Skeletal muscle satellite cell (primary cell): ENCODE measurements at regions not wholly inside any gene's neighbourhood (a gene's known extent, or its start where the extent isn't known, plus 50 kb on each side); places are given as distances from the start of the nearest gene placed in this dataset.

Experiments
- H3K27me3 ChIP-seq: 2 replicates; pipeline ENCODE4 v1.7.0; 2013; ENCODE audit warnings: low read length; ENCODE audit not compliant: control insufficient read depth, insufficient read depth
- H3K36me3 ChIP-seq: 2 replicates; pipeline ENCODE4 v1.7.0; 2013; ENCODE audit warnings: mild to moderate bottlenecking, control low read depth, low read length; ENCODE audit not compliant: insufficient read depth
- H3K4me1 ChIP-seq: 2 replicates; pipeline ENCODE4 v1.7.0; 2013; ENCODE audit warnings: low read length; ENCODE audit not compliant: control insufficient read depth, insufficient read depth
- H3K4me2 ChIP-seq: 2 replicates; pipeline ENCODE4 v1.7.0; 2013; ENCODE audit warnings: mild to moderate bottlenecking, low read length
- H3K4me3 ChIP-seq: 2 replicates; pipeline ENCODE4 v1.7.0; 2013; ENCODE audit warnings: low read length
- H3K9ac ChIP-seq: 2 replicates; pipeline ENCODE4 v1.7.0; 2013; ENCODE audit warnings: mild to moderate bottlenecking, low read depth, low read length, moderate library complexity
- H3K9me3 ChIP-seq: replicated peaks from 2 replicates; pipeline ENCODE4 v1.7.0; 2013; ENCODE audit warnings: mild to moderate bottlenecking, control low read depth, low read length

DNA sequence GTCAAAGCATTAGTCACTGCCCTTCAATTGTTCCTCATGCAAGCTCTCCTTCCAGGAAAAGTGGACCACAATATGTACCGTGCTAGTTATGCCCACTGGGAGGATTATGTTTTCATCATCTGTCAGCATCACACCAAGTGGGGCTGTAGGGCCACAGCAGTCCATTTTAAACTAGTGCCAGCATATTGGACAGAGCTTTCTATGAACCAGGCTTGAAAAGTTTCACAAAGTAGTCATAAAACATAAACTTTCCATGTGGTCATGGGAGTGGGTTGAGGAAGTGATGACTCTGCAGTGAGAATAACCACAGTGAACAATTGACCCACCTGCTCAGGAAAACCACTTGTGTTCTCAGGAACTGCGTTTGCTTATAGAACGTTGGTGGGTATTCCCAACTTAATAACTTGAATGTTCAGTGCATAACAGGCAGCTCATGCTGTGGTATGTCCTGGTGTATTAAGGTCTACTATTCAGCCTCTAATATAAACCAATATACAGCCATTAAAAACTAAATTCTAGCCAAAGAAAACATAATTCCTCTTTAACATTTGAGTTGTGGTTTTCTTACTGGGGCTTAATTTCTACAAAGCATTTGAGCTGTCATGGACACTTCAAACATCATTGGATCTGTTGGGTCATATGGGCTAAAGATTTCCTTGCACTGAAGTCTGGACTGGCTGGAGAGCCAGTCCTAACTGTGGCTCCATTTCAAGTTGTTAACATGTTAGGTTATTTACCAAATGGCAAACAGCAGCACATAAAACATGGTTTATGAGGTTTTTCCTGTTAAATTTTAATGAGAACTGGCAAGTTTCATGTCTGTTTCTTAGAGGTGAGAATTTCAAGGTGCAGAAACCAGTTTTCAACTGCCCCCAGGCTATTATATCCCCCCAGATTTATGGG, 274.1 kb downstream of the OTOL1 start:
- no peak overlapping the region for H3K4me3 ChIP-seq
- no peaks in the 10 kb centered on the region for H3K36me3 ChIP-seq
- no peaks in the 10 kb centered on the region for H3K4me1 ChIP-seq
- no peaks in the 10 kb centered on the region for H3K9me3 ChIP-seq
- H3K4me2 ChIP-seq: no peak overlapping the region
- H3K27me3 ChIP-seq: no peaks in the 10 kb centered on the region
- H3K9ac ChIP-seq: no peak overlapping the region

- Histone ChIP-seq H3K36me3 (no peaks in the 10 kb centered on the region), H3K4me1 (no peaks in the 10 kb centered on the region), H3K27me3 (no peaks in the 10 kb centered on the region), H3K4me2 (no peak overlapping the region), H3K4me3 (no peak overlapping the region), H3K9ac (no peak overlapping the region), H3K9me3 (no peaks in the 10 kb centered on the region)
Measured at GRCh38 chr3:161781381-161781780, 284.8 kb downstream of the OTOL1 start.

DNA sequence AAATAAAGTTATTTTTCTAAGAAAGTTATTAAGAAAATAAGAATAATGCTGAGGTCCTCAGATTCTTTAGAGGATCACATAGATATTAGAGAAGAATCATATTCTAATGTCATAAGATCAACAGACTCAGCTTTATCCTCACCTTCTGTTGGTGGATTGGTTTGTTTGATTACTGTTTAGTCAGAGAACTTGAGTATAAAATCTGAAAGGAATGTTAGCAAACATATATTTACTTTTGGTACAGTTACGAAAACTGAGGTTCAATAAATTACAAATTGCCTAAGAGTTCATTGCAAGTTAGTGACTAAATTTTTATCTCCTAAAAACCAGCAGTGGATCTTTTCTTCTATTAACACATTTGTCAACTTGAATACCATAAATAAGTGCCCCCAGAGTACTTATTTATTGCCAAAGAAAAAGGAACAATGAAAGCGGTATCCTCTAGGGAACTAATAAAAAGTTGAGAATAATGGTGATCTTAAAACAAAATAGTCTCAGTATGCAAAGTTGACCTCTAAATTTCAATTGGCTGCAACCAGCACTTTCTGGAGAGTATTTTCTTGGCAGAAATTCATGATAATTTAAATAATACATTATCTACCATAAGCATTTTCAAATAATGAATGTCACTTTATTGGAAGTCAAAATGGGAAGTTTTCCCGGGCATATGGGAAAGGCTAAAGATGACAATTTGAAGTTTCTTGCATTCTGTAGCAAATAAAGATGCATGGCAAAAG, 296.8 kb downstream of the OTOL1 start:
- Histone ChIP-seq H3K27me3 (no peaks in the 10 kb centered on the region), H3K9ac (no peak overlapping the region), H3K36me3 (no peaks in the 10 kb centered on the region), H3K4me2 (no peak overlapping the region), H3K9me3 (no peaks in the 10 kb centered on the region), H3K4me3 (no peak overlapping the region), H3K4me1 (no peaks in the 10 kb centered on the region)

- H3K27me3 ChIP-seq: no peaks in the 10 kb centered on the region
- no peak overlapping the region for H3K4me3 ChIP-seq
- H3K4me2 ChIP-seq: no peak overlapping the region
Measured at GRCh38 chr3:161794551-161794950, 297.9 kb downstream of the OTOL1 start.

GRCh38 chr3:161796312-161796711, 299.7 kb downstream of the OTOL1 start:
- no peaks in the 10 kb centered on the region for H3K27me3 ChIP-seq
- no peak overlapping the region for H3K4me3 ChIP-seq
- no peaks in the 10 kb centered on the region for H3K4me1 ChIP-seq
- H3K9me3 ChIP-seq: no peaks in the 10 kb centered on the region
- no peak overlapping the region for H3K9ac ChIP-seq
- H3K36me3 ChIP-seq: no peaks in the 10 kb centered on the region
- H3K4me2 ChIP-seq: no peak overlapping the region

More at GRCh38 chr3:161794551-161794950, 297.9 kb downstream of the OTOL1 start:
- Histone ChIP-seq H3K4me1 (no peaks in the 10 kb centered on the region), H3K9ac (no peak overlapping the region), H3K36me3 (no peaks in the 10 kb centered on the region), H3K9me3 (no peaks in the 10 kb centered on the region)

DNA sequence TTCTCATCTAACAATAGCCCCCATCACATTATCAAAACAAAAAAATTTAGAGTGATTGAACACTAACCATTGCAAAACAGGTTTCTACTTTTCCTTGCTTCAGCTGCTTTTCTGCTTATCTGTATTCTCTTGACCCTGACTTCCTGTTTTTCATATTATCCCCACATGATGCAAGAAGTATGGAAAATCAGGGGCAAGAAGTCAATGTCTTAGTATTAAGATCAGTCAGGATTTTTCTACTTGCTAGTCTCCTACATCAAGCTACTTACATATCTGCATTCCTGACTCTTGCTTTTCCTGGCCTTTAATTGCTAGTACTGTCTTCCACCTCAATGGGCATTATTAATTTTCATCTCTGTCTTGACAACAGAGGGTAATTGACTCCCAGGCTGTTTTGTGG, 300.2 kb downstream of the OTOL1 start:
- H3K9me3 ChIP-seq: no peaks in the 10 kb centered on the region
- H3K4me1 ChIP-seq: no peaks in the 10 kb centered on the region
- no peak overlapping the region for H3K9ac ChIP-seq
- no peak overlapping the region for H3K4me2 ChIP-seq
- no peaks in the 10 kb centered on the region for H3K36me3 ChIP-seq
- H3K4me3 ChIP-seq: no peak overlapping the region
- H3K27me3 ChIP-seq: no peaks in the 10 kb centered on the region

DNA sequence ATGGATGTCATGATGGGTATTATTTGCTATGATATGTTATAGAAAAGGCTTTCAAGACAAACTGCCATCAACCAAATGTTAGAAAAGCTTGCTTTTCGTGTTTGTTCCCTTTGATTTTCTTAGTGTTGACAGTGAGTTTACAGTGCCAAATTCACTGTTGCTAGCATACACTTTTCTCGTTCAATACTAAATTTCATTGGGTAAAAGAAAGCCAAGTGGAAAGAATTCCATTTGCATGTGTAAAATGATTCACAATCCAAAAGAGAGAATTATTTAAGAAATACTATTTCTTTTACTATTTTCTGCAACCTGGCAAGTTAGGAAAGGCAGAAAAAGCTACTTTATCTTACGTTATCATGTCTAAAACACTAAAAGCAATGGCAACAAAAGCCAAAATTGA, 301.4 kb downstream of the OTOL1 start:
- Histone ChIP-seq H3K4me3 (no peak overlapping the region), H3K4me2 (no peak overlapping the region), H3K27me3 (no peaks in the 10 kb centered on the region), H3K9me3 (no peaks in the 10 kb centered on the region), H3K4me1 (no peaks in the 10 kb centered on the region), H3K36me3 (no peaks in the 10 kb centered on the region), H3K9ac (no peak overlapping the region)

DNA sequence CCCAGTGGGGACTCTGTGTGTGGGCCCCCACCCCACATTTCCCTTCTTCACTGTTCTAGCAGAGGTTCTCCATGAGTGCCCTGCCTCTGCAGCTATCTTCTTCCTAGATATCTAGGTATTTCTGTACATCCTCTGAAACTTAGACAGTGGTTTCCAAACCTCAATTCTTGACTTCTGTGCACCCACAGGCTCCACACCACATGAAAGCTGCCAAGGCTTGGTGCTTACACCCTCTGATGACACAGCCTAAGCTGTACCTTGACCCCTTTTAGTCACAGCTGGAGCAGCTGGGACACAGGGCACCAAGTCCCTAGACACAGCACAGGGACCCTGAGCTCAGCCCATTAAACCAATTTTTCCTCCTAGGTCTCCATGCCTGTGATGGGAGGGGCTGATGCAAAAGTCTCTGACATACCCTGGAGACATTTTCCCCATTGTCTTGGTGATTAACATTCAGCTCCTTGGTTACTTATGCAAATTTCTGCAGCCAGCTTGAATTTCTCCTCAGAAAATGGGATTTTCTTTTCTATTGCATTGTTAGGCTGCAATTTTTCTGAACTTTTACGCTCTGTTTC, 304.5 kb downstream of the OTOL1 start:
- Histone ChIP-seq H3K4me3 (no peak overlapping the region), H3K9me3 (no peaks in the 10 kb centered on the region), H3K4me1 (no peaks in the 10 kb centered on the region), H3K27me3 (no peaks in the 10 kb centered on the region), H3K36me3 (no peaks in the 10 kb centered on the region), H3K9ac (no peak overlapping the region), H3K4me2 (no peak overlapping the region)

DNA sequence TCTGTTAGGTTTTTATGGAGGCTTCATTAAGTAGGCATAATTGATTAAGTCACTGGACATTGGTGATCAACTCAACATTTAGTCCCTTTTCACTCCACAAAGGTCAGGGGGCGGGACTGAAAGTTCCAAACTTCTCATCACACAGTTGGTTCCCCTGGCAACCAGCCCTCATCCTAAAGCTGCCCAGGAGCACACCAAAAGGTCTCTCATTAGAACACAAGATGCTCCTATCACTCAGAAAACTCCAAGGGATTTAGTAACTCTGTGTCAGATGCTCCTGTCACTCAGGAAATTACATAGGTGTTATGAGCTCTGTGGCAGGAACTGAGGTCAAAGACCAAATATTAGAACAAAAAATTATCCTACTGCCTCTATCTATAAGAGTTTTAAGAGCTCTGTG, 321.5 kb downstream of the OTOL1 start:
- no peak overlapping the region for H3K4me3 ChIP-seq
- H3K27me3 ChIP-seq: no peaks in the 10 kb centered on the region

DNA sequence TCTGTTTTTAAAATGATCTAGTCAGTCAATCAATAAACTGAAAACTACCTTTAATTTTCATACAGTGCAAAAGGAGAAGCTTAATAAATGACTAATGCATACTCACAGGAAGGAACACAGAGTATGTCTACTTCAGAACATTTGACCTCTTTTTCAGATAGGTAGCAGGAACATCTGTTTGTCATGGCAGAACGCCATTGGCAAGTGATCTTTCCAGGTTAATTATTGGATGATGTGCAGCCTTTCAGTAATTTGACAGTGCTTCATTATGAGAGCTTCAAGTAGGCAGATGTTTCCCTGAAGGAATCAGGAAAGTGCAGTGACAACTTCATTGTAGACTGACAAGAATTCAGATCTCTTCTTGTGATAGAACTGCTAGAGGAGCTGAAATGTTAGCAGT, 325.0 kb downstream of the OTOL1 start:
- H3K27me3 ChIP-seq: no peaks in the 10 kb centered on the region

More for the DNA sequence above, 321.5 kb downstream of the OTOL1 start:
- no peaks in the 10 kb centered on the region for H3K36me3 ChIP-seq
- no peaks in the 10 kb centered on the region for H3K9me3 ChIP-seq
- no peaks in the 10 kb centered on the region for H3K4me1 ChIP-seq
- H3K4me2 ChIP-seq: no peak overlapping the region
- no peak overlapping the region for H3K9ac ChIP-seq

DNA sequence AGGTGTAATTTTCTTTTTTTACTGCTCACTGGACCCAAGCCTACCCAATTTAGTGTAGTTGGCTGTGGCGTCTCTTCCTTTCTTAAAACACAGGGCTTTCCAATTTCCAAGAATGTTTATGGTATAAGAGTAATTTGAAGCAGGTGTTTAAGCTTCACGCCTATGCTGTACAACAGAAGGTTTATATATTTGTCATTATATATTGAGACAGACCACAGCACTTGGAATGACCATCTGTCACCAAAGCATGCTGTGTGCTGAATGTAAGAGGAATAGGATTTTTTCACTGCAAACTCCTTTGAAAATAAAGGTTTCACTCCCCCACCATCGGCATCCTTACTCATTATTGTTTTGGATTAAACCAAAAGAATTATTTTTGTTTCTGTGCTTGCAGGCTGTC, 325.7 kb downstream of the OTOL1 start:
- Histone ChIP-seq H3K9me3 (no peaks in the 10 kb centered on the region), H3K4me3 (no peak overlapping the region), H3K36me3 (no peaks in the 10 kb centered on the region), H3K27me3 (no peaks in the 10 kb centered on the region), H3K4me2 (no peak overlapping the region), H3K4me1 (no peaks in the 10 kb centered on the region), H3K9ac (no peak overlapping the region)

More for the DNA sequence above, 325.0 kb downstream of the OTOL1 start:
- no peak overlapping the region for H3K9ac ChIP-seq
- no peak overlapping the region for H3K4me2 ChIP-seq
- no peak overlapping the region for H3K4me3 ChIP-seq
- no peaks in the 10 kb centered on the region for H3K36me3 ChIP-seq
- H3K4me1 ChIP-seq: no peaks in the 10 kb centered on the region
- no peaks in the 10 kb centered on the region for H3K9me3 ChIP-seq
